Nephron (organoid): ENCODE measurements at regions not wholly inside any gene's neighbourhood (a gene's known extent, or its start where the extent isn't known, plus 50 kb on each side); places are given as distances from the start of the nearest gene placed in this dataset.

Source experiments
- H3K27ac Mint-ChIP-seq, 3 experiments: 2 replicates each; pipeline ENCODE4 v1.8.0; 2020; ENCODE audit warnings: mixed read lengths in 3 of 3, mild to moderate bottlenecking in 2 of 3, moderate library complexity in 1 of 3
- H3K27me3 Mint-ChIP-seq: 2 replicates; pipeline ENCODE4 v1.8.0; 2021; ENCODE audit warnings: low read depth, mild to moderate bottlenecking, moderate library complexity, mixed read lengths
- H3K36me3 Mint-ChIP-seq: 2 replicates; pipeline ENCODE4 v1.8.0; 2020; ENCODE audit warnings: low read depth, mixed read lengths
- H3K4me1 Mint-ChIP-seq: 2 replicates; pipeline ENCODE4 v1.8.0; 2020; ENCODE audit warnings: mixed read lengths
- H3K4me3 Mint-ChIP-seq, 3 experiments: 2 replicates each; pipeline ENCODE4 v1.8.0; 2020; ENCODE audit warnings: mild to moderate bottlenecking in 3 of 3, mixed read lengths in 3 of 3, moderate library complexity in 2 of 3
- H3K9me3 Mint-ChIP-seq: 2 replicates; pipeline ENCODE4 v1.8.0; 2020; ENCODE audit warnings: mixed read lengths
- TF ChIP-seq, protein P1 (sequence below), 3 experiments: fragments of 200-600 bp; sonication (generic); IDR thresholded peaks; one replicate each; pipeline ENCODE4 v1.5.0; 2021; ENCODE audit warnings: antibody characterized with exemption in 3 of 3; ENCODE audit not compliant: unreplicated experiment in 3 of 3

DNA sequence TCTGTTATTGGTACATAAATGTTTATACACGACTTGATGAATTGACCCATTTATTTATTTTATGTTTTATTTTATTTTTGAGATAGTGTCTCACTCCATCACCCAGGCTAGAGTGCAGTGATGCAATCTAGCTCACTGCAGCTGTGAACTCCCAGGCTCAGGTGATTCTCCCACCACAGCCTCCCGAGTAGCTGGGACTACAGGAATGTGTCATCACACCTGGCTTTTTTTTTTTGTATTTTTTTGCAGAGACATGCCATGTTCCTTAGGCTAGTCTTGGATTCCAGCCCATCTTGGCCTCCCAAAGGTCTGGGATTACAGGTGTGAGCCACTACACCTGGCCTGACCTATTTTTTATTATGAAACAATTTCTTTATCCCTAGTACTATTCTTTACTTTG, 355.0 kb upstream of the PRICKLE1 start:
- Mint-ChIP-seq H3K36me3 (peaks cover 19% of the 10 kb centered on the region), H3K9me3 (peaks cover 67% of the 10 kb centered on the region), H3K27me3 (peaks cover 4% of the 10 kb centered on the region), H3K4me3 (no peak overlapping the region), H3K27ac (no peak overlapping the region), H3K4me1 (no peaks in the 10 kb centered on the region)
- TF ChIP-seq, protein P1, sequence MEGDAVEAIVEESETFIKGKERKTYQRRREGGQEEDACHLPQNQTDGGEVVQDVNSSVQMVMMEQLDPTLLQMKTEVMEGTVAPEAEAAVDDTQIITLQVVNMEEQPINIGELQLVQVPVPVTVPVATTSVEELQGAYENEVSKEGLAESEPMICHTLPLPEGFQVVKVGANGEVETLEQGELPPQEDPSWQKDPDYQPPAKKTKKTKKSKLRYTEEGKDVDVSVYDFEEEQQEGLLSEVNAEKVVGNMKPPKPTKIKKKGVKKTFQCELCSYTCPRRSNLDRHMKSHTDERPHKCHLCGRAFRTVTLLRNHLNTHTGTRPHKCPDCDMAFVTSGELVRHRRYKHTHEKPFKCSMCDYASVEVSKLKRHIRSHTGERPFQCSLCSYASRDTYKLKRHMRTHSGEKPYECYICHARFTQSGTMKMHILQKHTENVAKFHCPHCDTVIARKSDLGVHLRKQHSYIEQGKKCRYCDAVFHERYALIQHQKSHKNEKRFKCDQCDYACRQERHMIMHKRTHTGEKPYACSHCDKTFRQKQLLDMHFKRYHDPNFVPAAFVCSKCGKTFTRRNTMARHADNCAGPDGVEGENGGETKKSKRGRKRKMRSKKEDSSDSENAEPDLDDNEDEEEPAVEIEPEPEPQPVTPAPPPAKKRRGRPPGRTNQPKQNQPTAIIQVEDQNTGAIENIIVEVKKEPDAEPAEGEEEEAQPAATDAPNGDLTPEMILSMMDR (IDR thresholded peaks at IDR 0.05; ENCODE audit: unreplicated experiment in 3 of 3): no peak

DNA sequence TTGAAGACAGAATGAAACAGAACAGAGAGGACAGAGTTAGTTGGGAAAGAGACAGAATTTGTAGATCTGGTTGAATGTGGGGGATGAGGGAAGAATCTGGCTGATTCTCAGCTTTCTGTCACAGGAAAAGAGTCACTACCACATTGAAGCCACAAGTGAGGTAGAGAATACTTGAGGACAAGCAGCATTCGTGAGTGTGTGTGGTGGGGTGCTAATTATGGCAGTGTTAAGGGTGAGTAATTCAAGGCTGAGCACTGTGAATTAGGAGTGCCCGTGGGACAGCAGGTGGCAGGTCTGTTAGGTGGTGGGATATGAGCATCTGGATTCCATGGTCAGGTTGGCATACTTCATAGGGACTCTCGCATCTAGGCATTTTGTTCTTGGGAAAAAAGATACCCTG, 347.4 kb upstream of the PRICKLE1 start:
- H3K27me3 Mint-ChIP-seq: peaks cover under 1% of the 10 kb centered on the region

DNA sequence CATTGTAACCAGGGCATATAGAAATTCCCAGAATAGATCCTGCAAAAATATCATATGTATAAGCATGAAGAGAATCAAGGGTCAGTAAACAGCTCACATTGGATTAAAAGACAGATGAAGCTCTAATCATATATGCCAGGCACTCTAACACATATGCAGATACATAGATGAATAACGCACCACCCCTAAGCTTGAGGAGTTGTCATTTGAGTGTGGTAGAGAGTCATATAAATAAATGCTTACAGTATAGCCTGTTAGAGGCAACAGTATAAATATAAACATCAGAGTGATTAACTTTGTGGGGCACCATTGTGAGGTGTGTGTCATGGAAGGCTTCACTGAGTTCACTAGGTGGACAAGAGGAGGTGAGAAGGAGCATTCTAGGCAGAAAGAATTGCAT, 346.7 kb upstream of the PRICKLE1 start:
- peaks cover 30% of the 10 kb centered on the region for H3K9me3 Mint-ChIP-seq
- H3K27me3 Mint-ChIP-seq: no peaks in the 10 kb centered on the region
- TF ChIP-seq, protein P1 (IDR thresholded peaks at IDR 0.05; ENCODE audit: unreplicated experiment in 3 of 3): no peak
- H3K36me3 Mint-ChIP-seq: peaks cover 9% of the 10 kb centered on the region
- H3K4me3 Mint-ChIP-seq: no peak overlapping the region
- H3K27ac Mint-ChIP-seq: no peak overlapping the region
- H3K4me1 Mint-ChIP-seq: no peaks in the 10 kb centered on the region

More for the DNA sequence above, 347.4 kb upstream of the PRICKLE1 start:
- H3K4me3 Mint-ChIP-seq: no peak overlapping the region
- peaks cover 37% of the 10 kb centered on the region for H3K9me3 Mint-ChIP-seq
- no peak overlapping the region for H3K27ac Mint-ChIP-seq
- H3K4me1 Mint-ChIP-seq: no peaks in the 10 kb centered on the region
- TF ChIP-seq, protein P1 (IDR thresholded peaks at IDR 0.05; ENCODE audit: unreplicated experiment in 3 of 3): no peak
- peaks cover 14% of the 10 kb centered on the region for H3K36me3 Mint-ChIP-seq

DNA sequence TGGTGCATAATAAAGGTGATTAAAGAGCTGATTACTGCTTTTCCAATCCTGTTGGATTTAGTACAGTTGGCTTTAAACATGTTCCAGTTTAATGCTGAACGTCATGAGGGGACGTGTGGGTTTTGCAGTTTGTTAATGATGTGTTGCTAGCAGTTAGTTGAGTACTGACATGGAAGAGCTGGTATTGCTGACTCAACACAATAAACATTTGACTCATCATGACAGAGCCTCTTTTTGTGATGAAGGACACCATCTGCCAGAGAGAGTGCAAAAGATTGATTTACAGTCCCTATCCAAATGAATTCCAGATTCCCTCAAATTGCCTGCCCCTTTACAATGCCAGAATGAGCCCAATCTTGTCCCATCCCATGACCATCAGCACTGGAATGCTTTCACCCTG, 346.2 kb upstream of the PRICKLE1 start:
- peaks cover 25% of the 10 kb centered on the region for H3K9me3 Mint-ChIP-seq
- no peak overlapping the region for H3K27ac Mint-ChIP-seq
- peaks cover 9% of the 10 kb centered on the region for H3K36me3 Mint-ChIP-seq
- no peaks in the 10 kb centered on the region for H3K4me1 Mint-ChIP-seq
- H3K4me3 Mint-ChIP-seq: no peak overlapping the region
- no peaks in the 10 kb centered on the region for H3K27me3 Mint-ChIP-seq
- TF ChIP-seq, protein P1 (IDR thresholded peaks at IDR 0.05; ENCODE audit: unreplicated experiment in 3 of 3): no peak

DNA sequence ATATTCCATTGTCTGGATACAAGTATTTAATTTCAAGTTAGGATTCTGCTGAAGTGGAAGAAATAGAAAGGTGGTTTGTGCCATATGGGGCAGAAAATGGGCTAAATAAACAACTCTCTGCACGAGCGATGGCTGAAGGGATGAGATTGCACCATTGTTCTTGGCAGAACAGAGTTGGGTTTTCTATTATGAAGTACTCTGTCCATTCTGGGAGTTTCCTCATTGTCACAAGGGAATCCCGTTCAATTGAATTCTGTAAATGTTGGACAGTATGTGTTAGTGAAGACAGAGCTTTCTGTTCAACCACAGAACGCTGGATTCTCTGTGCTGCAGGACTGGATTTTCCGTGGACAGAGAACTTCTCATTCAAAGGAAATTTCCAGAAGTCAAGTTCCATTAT, 345.5 kb upstream of the PRICKLE1 start:
- Mint-ChIP-seq H3K9me3 (peaks cover 18% of the 10 kb centered on the region), H3K27me3 (no peaks in the 10 kb centered on the region), H3K4me1 (no peaks in the 10 kb centered on the region), H3K4me3 (no peak overlapping the region), H3K36me3 (peaks cover 7% of the 10 kb centered on the region), H3K27ac (no peak overlapping the region)
- TF ChIP-seq, protein P1 (IDR thresholded peaks at IDR 0.05; ENCODE audit: unreplicated experiment in 3 of 3): no peak

DNA sequence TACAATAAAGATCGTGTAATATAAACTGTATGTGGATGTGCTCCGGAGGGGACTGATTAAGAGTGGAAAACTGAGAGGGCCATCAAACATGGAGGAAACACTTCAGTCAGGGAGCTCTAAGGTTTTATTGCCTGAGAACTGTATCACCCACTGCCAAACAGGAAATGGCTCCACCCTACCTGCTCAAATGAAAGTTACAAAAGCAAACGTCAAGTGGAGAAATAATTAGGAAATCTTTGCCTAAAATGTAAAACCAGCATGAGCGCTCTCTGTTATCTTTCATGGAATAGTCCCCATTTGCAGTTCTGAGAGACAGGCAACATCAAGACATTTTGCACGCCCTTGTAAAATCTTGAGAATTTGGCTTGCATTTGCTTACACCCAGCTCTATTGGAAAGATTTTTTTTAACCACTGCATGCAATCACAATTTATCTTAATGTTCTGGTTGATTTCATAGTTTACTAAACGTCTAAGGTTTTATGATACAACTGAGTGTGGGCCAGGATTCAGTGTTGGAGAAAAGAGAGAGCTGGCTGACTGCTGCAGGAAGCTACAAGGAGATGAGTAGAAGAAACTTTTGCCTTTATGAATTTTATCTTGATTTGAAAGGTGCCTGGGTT, 344.0 kb upstream of the PRICKLE1 start:
- H3K27ac Mint-ChIP-seq: no peak overlapping the region
- H3K27me3 Mint-ChIP-seq: no peaks in the 10 kb centered on the region
- no peak overlapping the region for H3K4me3 Mint-ChIP-seq
- no peaks in the 10 kb centered on the region for H3K4me1 Mint-ChIP-seq
- peaks cover 8% of the 10 kb centered on the region for H3K9me3 Mint-ChIP-seq
- TF ChIP-seq, protein P1 (IDR thresholded peaks at IDR 0.05; ENCODE audit: unreplicated experiment in 3 of 3): no peak
- no peaks in the 10 kb centered on the region for H3K36me3 Mint-ChIP-seq
